ENCODE measurements at regions not wholly inside any gene's neighbourhood (a gene's known extent, or its start where the extent isn't known, plus 50 kb on each side); places are given as distances from the start of the nearest gene placed in this dataset.

DNA sequence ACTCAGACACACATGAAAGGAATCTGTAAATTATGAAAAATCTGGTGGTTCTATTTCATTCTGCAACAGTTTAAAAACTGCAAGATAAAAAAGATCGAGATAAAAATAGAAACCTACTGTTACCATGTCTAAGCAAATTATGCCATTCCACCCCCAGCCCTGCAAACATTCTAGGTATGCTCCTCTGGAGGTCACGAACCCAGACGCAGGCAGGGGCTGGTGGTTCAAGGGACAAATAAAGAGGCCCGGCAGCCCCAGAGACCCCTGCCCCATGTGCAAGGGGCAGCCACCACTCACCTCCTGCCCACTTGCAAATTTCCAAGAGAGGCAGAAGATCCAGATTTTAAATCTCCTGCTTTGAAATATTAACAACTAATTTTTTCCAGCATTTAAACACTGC lies 210.5 kb downstream of the ANAPC1 start:
- CTCF ChIA-PET: no interaction called here
- H3F3A ChIP-seq (ENCODE audit: low read length, unreplicated experiment): no peaks in the 10 kb centered on the region
- DNase-seq (no peak), ATAC-seq (no peak)
- BruUV-seq (replicated peaks): no TSS peak
- no peaks in the 10 kb centered on the region for H4K20me1 ChIP-seq (ENCODE audit: low read length)
- TF ChIP-seq, protein P1, sequence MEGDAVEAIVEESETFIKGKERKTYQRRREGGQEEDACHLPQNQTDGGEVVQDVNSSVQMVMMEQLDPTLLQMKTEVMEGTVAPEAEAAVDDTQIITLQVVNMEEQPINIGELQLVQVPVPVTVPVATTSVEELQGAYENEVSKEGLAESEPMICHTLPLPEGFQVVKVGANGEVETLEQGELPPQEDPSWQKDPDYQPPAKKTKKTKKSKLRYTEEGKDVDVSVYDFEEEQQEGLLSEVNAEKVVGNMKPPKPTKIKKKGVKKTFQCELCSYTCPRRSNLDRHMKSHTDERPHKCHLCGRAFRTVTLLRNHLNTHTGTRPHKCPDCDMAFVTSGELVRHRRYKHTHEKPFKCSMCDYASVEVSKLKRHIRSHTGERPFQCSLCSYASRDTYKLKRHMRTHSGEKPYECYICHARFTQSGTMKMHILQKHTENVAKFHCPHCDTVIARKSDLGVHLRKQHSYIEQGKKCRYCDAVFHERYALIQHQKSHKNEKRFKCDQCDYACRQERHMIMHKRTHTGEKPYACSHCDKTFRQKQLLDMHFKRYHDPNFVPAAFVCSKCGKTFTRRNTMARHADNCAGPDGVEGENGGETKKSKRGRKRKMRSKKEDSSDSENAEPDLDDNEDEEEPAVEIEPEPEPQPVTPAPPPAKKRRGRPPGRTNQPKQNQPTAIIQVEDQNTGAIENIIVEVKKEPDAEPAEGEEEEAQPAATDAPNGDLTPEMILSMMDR (conservative IDR thresholded peaks at IDR 0.05; ENCODE audit: low read depth, low read length): no peak
- no peak for TF ChIP-seq EZH2 (IDR thresholded peaks at IDR 0.05; ENCODE audit: low read length, unreplicated experiment)
- no peak for TF ChIP-seq EZH2phosphoT487 (IDR thresholded peaks at IDR 0.05; ENCODE audit: borderline replicate concordance, low read length)
- H3K36me3 ChIP-seq (ENCODE audit: low read depth, low read length): no peaks in the 10 kb centered on the region
- H3K9me3 ChIP-seq (ENCODE audit: low read length): no peaks in the 10 kb centered on the region
- H3K4me3 ChIP-seq (ENCODE audit: low read length): no peak overlapping the region
- no peak overlapping the region for H3K4me2 ChIP-seq (ENCODE audit: low read length)
- H3K27ac ChIP-seq (ENCODE audit: low read length): no peak overlapping the region
- H3K79me2 ChIP-seq (ENCODE audit: low read length): no peaks in the 10 kb centered on the region
- H3K9me2 ChIP-seq (replicated peaks; ENCODE audit: low read length): no peaks in the 10 kb centered on the region
- no peak overlapping the region for H2AFZ ChIP-seq (ENCODE audit: low read length)
- H3K9ac ChIP-seq (ENCODE audit: low read length): no peak overlapping the region
- H3K27me3 ChIP-seq (ENCODE audit: low read length): no peaks in the 10 kb centered on the region
- POLR2A ChIA-PET (ENCODE audit: unreplicated experiment): no interaction called here
- intact Hi-C loops (cut with micrococcal nuclease): no loop called here
- peaks cover 4% of the 10 kb centered on the region for H3K4me1 ChIP-seq (ENCODE audit: insufficient read depth, low read length)

GRCh38 chr2:111675419-111676194 lies 208.4 kb downstream of the ANAPC1 start:
- BruUV-seq (replicated peaks): no TSS peak

More at GRCh38 chr2:111675419-111676194, 208.4 kb downstream of the ANAPC1 start:
- Histone ChIP-seq H3K4me2 (ENCODE audit: low read length) (no peak overlapping the region), H3K27me3 (ENCODE audit: low read length) (no peaks in the 10 kb centered on the region), H3K27ac (ENCODE audit: low read length) (no peak overlapping the region), H2AFZ (ENCODE audit: low read length) (no peak overlapping the region), H3K4me1 (ENCODE audit: insufficient read depth, low read length) (peaks cover 9% of the 10 kb centered on the region), H3K9me3 (ENCODE audit: low read length) (no peaks in the 10 kb centered on the region), H3K9ac (ENCODE audit: low read length) (no peak overlapping the region), H4K20me1 (ENCODE audit: low read length) (no peaks in the 10 kb centered on the region), H3K9me2 (replicated peaks; ENCODE audit: low read length) (no peaks in the 10 kb centered on the region), H3K4me3 (ENCODE audit: low read length) (no peak overlapping the region), H3K79me2 (ENCODE audit: low read length) (no peaks in the 10 kb centered on the region), H3F3A (ENCODE audit: low read length, unreplicated experiment) (no peaks in the 10 kb centered on the region), H3K36me3 (ENCODE audit: low read depth, low read length) (no peaks in the 10 kb centered on the region)
- CTCF ChIA-PET: interaction anchor here (1.0 to 1.1 kb wide), 2 partner anchors 15 to 53 kb away, joined by 3 read pairs; no protein-coding TSS in a partner anchor
- ATAC-seq (no peak), DNase-seq (no peak)
- no peak for TF ChIP-seq EZH2phosphoT487 (IDR thresholded peaks at IDR 0.05; ENCODE audit: borderline replicate concordance, low read length)
- TF ChIP-seq, protein P1 (conservative IDR thresholded peaks at IDR 0.05; ENCODE audit: low read depth, low read length): no peak
- no peak for TF ChIP-seq EZH2 (IDR thresholded peaks at IDR 0.05; ENCODE audit: low read length, unreplicated experiment)
- POLR2A ChIA-PET (ENCODE audit: unreplicated experiment): no interaction called here
- intact Hi-C loops (cut with micrococcal nuclease): no loop called here

All from PC-3 (cell line).